Chondrocyte (in vitro differentiated cells): ENCODE measurements at regions not wholly inside any gene's neighbourhood (a gene's known extent, or its start where the extent isn't known, plus 50 kb on each side); places are given as distances from the start of the nearest gene placed in this dataset.
"Not testable (repeated sequence)": the region's sequence is repeated elsewhere in the genome, so short reads cannot be mapped to it uniquely, and the experiment has no call there.

ENCODE experiments used
- DNase-seq: peaks from one replicate; pipeline ENCODE4 v3.0.0; 2021; ENCODE audit warnings: mixed read lengths, low spot score
- H3K27ac Mint-ChIP-seq: one replicate; pipeline ENCODE4 v1.8.0; 2021; ENCODE audit warnings: mild to moderate bottlenecking, moderate library complexity, mixed read lengths; ENCODE audit not compliant: unreplicated experiment
- H3K27me3 Mint-ChIP-seq: 2 replicates; pipeline ENCODE4 v1.8.0; 2021; ENCODE audit warnings: low read depth, mixed read lengths
- H3K36me3 Mint-ChIP-seq: 2 replicates; pipeline ENCODE4 v1.8.0; 2021; ENCODE audit warnings: low read depth, mixed read lengths
- H3K4me1 Mint-ChIP-seq: 2 replicates; pipeline ENCODE4 v1.8.0; 2021; ENCODE audit warnings: low read depth, mild to moderate bottlenecking, mixed read lengths
- H3K4me3 Mint-ChIP-seq: one replicate; pipeline ENCODE4 v1.8.0; 2021; ENCODE audit warnings: mild to moderate bottlenecking, moderate library complexity, mixed read lengths; ENCODE audit not compliant: unreplicated experiment
- H3K9me3 Mint-ChIP-seq: 2 replicates; pipeline ENCODE4 v1.8.0; 2021; ENCODE audit warnings: low read depth, mixed read lengths
- TF ChIP-seq, protein P1 (sequence below): fragments of 200-600 bp; sonication (generic); IDR thresholded peaks from 2 replicates; pipeline ENCODE4 v1.5.0; 2021; ENCODE audit warnings: antibody characterized with exemption, mild to moderate bottlenecking, moderate library complexity

DNA sequence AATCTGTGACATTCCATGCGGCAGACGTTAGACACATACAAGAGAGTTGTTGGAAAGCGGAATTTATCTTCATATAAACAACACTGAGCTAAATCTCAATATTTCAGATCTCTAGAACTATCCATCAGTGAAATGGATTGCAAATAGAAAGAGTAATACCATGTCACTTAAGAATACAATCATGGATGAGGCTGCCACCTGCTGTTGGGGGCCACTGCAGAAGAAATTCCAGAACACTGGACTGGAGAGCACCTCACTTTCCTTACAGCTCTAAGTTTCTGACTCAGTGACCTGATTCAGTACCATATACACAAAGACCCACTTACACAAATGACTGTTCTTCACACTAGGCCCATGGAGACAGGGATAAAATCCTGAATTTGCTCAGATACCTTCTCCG, 75.1 kb upstream of the TP53BP2 start:
- H3K9me3 Mint-ChIP-seq, DNase-seq, H3K4me3 Mint-ChIP-seq, H3K27ac Mint-ChIP-seq, H3K4me1 Mint-ChIP-seq, H3K27me3 Mint-ChIP-seq, H3K36me3 Mint-ChIP-seq: not testable (repeated sequence)
- TF ChIP-seq, protein P1, sequence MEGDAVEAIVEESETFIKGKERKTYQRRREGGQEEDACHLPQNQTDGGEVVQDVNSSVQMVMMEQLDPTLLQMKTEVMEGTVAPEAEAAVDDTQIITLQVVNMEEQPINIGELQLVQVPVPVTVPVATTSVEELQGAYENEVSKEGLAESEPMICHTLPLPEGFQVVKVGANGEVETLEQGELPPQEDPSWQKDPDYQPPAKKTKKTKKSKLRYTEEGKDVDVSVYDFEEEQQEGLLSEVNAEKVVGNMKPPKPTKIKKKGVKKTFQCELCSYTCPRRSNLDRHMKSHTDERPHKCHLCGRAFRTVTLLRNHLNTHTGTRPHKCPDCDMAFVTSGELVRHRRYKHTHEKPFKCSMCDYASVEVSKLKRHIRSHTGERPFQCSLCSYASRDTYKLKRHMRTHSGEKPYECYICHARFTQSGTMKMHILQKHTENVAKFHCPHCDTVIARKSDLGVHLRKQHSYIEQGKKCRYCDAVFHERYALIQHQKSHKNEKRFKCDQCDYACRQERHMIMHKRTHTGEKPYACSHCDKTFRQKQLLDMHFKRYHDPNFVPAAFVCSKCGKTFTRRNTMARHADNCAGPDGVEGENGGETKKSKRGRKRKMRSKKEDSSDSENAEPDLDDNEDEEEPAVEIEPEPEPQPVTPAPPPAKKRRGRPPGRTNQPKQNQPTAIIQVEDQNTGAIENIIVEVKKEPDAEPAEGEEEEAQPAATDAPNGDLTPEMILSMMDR, result peak; percentile 60

DNA sequence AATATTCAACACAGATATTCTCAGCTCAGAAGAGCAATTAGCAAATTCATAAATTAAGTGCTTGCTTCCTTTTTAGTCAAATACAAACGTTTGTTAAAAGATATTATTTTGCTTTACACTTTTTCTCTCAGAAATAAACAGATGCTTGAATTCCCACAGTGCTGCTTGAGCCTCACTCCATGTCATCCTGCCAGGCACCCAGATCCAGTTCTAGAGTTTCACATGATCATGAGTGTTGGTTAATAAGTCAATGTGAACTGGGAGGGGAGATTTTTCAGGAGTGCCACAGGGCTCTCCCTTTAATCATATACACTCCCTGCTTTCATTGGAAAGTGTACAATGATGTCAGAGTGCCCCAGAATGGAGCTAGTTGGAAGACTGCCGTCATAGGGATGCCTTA, 69.7 kb upstream of the TP53BP2 start:
- H3K27me3 Mint-ChIP-seq, H3K4me1 Mint-ChIP-seq, DNase-seq, H3K9me3 Mint-ChIP-seq, H3K4me3 Mint-ChIP-seq, H3K36me3 Mint-ChIP-seq, H3K27ac Mint-ChIP-seq: not testable (repeated sequence)

DNA sequence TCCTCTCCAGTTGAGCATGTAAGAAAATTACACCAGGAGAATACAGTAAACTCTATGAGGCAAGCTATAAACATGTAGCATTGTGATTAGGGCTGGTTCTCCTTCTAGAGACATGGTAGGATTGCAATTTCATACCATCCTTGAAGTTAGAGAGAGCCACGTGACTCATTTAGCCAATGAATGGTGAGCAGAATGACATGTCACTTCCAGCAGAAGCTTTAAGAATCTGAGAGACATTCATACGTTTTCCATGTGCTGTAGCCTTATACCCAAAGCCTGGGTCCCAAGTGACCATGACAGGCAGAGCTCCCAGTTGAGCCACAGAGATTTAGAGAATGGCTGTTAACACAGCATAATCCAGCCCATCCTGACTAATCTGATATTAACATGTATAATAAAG, 68.0 kb upstream of the TP53BP2 start:
- not testable (repeated sequence) for H3K9me3 Mint-ChIP-seq, H3K4me1 Mint-ChIP-seq, DNase-seq, H3K27me3 Mint-ChIP-seq, H3K4me3 Mint-ChIP-seq, H3K27ac Mint-ChIP-seq, H3K36me3 Mint-ChIP-seq

DNA sequence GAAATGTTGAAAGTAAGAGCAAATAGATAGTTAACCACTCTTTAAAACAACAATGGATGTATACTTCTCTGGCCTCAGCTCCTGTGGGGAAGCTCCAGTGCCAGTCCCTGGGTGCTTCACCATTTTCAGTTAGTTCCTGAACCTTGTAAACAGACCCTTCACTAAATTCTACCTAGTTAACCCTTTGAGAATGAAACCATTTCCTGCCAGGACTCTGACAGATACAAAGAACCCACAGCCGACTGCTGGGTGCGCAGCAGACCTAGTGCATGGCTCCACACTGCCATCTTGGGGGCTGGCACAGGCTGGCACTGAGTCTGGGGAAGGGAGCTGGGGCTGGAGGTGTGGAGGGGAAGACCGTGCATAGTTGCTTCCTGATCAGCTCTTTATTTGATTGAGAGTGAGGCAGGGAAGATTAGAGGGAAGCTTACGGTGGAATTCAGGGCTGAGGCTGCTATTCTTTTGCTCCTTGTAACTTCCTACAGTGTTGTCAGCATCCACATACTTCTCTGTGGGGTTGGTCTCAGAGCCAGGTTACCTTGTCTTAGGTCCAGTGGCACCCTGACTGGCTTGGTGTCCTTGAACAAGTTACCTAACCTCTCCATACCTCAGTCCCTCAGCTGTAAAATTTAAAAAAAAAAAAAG, 62.3 kb upstream of the TP53BP2 start:
- TF ChIP-seq, protein P1, result peak; percentile 75
- not testable (repeated sequence) for H3K36me3 Mint-ChIP-seq, H3K9me3 Mint-ChIP-seq, H3K27me3 Mint-ChIP-seq, H3K4me3 Mint-ChIP-seq, H3K27ac Mint-ChIP-seq, DNase-seq, H3K4me1 Mint-ChIP-seq

DNA sequence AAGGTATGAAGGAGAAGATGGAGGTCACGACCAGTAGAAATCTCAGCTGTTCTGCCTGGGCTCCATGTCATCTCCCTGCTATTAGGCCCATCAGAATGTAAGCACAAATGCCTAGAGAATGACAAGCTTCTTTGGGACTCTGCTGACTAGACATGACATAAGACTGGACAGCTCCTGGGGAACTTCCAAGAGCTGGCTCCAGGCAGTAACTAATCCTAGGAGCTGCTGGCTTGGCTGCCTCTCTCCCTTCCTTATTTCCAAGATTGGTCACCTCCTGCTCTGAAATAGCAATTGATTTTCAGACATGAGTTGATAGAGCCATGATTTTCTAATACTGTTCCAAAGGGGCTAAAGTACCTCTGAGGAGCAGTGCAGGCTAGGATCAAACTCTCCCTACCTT, 57.5 kb upstream of the TP53BP2 start:
- H3K27me3 Mint-ChIP-seq, DNase-seq, H3K27ac Mint-ChIP-seq, H3K4me3 Mint-ChIP-seq, H3K4me1 Mint-ChIP-seq, H3K9me3 Mint-ChIP-seq, H3K36me3 Mint-ChIP-seq: not testable (repeated sequence)

DNA sequence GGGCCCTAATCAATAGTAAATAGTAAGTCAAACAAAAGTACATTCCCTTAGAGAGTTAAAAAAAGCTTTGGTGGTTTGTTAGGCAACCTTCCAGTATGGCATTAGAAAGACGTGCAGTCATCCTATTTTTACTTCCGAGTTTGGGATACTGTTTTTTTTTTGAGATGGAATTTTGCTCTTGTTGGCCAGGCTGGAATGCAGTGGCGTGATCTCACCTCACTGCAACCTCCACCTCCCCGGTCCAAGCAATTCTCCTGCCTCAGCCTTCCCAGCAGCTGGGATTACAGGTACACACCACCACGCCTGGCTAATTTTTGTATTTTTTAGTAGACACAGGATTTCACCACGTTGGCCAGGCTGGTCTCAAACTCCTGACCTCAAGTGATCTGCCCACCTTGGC, 54.0 kb upstream of the TP53BP2 start:
- H3K27me3 Mint-ChIP-seq, DNase-seq: not testable (repeated sequence)

DNA sequence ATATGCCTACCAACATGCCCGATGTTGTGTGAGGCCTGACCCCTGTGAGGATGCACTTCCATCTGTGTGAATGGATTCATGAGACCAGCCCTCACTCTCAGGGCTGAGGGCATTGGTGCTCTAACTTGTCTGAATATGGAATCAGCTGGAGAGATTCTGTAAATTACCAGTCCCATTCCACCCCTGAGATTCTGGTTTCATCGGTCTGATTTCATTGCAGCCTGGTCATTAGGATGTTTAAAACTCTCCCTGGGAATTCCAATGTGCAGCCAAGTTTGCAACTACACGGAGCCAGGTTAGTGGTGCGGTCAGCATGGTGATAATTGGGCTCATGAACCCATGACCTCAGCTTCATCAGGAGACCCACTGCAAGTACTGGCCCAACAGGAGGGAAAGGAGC, 51.4 kb upstream of the TP53BP2 start:
- not testable (repeated sequence) for DNase-seq, H3K9me3 Mint-ChIP-seq, H3K4me1 Mint-ChIP-seq, H3K4me3 Mint-ChIP-seq, H3K27me3 Mint-ChIP-seq, H3K36me3 Mint-ChIP-seq, H3K27ac Mint-ChIP-seq

More for the DNA sequence above, 54.0 kb upstream of the TP53BP2 start:
- H3K36me3 Mint-ChIP-seq, H3K9me3 Mint-ChIP-seq, H3K4me1 Mint-ChIP-seq, H3K4me3 Mint-ChIP-seq, H3K27ac Mint-ChIP-seq: not testable (repeated sequence)

DNA sequence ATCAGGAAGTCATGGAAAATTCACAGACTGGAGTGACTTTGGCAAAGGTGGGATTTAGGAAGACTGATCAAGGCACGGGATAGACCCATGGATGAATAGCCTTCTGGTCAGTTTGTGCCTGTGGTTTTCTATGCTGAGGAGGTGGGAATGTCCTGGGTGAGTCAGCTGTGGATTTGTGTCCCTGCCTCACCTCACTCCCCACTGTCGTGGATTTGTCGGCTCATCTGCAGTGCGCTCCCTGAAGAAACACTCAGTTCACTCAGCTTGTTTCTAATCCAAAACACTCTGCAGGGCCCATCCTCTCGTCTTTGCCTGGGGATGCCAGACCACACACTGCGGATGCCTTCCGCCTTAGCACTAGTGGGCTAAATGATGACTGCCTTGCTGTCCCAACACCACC, 50.2 kb upstream of the TP53BP2 start:
- DNase-seq, H3K9me3 Mint-ChIP-seq, H3K27me3 Mint-ChIP-seq, H3K4me1 Mint-ChIP-seq, H3K27ac Mint-ChIP-seq, H3K4me3 Mint-ChIP-seq, H3K36me3 Mint-ChIP-seq: not testable (repeated sequence)
